ENCODE measurements at regions not wholly inside any gene's neighbourhood (a gene's known extent, or its start where the extent isn't known, plus 50 kb on each side); places are given as distances from the start of the nearest gene placed in this dataset.
"Not testable (repeated sequence)": the region's sequence is repeated elsewhere in the genome, so short reads cannot be mapped to it uniquely, and the experiment has no call there.

DNA sequence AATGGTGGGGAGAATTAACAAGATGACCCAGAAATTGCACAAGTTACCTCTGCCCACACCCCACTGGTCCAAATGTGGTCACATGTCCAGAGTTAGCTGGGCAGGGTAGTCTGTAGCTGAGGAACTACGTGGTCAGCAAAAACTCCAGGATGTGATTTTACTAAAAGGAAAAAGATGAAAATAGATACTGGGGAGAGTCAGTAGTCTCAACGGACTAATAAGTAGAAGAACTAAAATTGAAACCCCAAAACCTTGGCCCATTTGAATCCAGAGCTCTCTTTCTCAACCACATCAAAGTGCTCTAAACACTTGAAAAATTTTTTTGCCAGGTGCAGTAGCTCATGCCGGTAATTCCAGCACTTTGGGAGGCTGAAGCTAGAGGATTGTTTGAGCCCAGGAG is 146.3 kb downstream of the SKIDA1 start:
- intact Hi-C loops (cut with DNase I; ENCODE audit: low total_unique reads): no loop called here
- TF ChIP-seq POLR2AphosphoS5 (IDR thresholded peaks at IDR 0.05) (no peak), POLR2A (IDR thresholded peaks at IDR 0.05) (no peak), CTCF (IDR thresholded peaks at IDR 0.05 in 8 of 11, conservative IDR thresholded peaks at IDR 0.05 in 3 of 11) (no peak)
- DNase-seq: no peak

DNA sequence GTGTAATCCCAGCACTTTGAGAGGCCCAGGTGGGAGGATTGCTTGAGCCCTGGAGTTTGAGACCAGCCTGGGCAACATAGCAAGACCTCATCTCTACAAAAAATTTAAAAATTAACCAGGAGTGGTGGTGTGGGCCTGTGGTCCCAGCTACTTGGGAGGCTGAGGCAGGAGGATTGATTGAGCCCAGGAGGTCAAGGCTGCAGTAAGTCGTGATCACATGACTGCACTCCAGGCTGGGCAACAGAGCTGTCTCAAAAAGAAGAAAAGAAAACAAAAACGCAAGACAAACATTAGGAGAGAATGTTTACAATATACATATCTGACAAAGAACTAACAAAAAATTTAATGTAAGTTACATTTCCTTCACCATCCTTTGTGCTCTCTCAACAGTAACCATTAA is 150.2 kb downstream of the SKIDA1 start:
- H3K4me1 ChIP-seq: peaks cover 0 to 13% (median 9%) of the 10 kb centered on the region in 6 donors
- H3K36me3 ChIP-seq; H3K4me3 ChIP-seq; DNase-seq; H3K9me3 ChIP-seq; H3K27ac ChIP-seq; intact Hi-C loops (cut with DNase I; ENCODE audit: low total_unique reads); H3K27me3 ChIP-seq (replicated peaks in 1 of 7): not testable (repeated sequence)
- 87 to 98% (median 91%) methylated on average over 2 of the region's 2 CpGs for WGBS, 5 donors

More for the DNA sequence above, 146.3 kb downstream of the SKIDA1 start:
- Histone ChIP-seq H3K4me1 (no peaks in the 10 kb centered on the region), H3K4me3 (no peak overlapping the region), H3K9me3 (no peaks in the 10 kb centered on the region), H3K27ac (no peak overlapping the region), H3K36me3 (no peaks in the 10 kb centered on the region), H3K27me3 (replicated peaks in 1 of 7) (no peaks in the 10 kb centered on the region)
- WGBS, 5 donors: 39 to 58% (median 56%) methylated on average over 3 of the region's 3 CpGs

GRCh38 chr10:21373881-21374280 is 151.6 kb downstream of the SKIDA1 start:
- H3K27me3 ChIP-seq (replicated peaks in 1 of 7); DNase-seq; intact Hi-C loops (cut with DNase I; ENCODE audit: low total_unique reads); H3K9me3 ChIP-seq; H3K36me3 ChIP-seq; H3K27ac ChIP-seq; H3K4me3 ChIP-seq: not testable (repeated sequence)
- 62 to 94% (median 87%) methylated on average over 3 of the region's 3 CpGs for WGBS, 5 donors
- H3K4me1 ChIP-seq: peaks cover 0 to 20% (median 9%) of the 10 kb centered on the region in 6 donors

GRCh38 chr10:21372651-21373410 is 152.7 kb downstream of the SKIDA1 start:
- DNase-seq: no peak
- Histone ChIP-seq H3K4me1 (peaks cover 0 to 28% (median 14%) of the 10 kb centered on the region in 6 donors), H3K4me3 (peak overlapping the region in 2 of 8 donors; percentile 6 to 37), H3K36me3 (no peaks in the 10 kb centered on the region), H3K9me3 (no peaks in the 10 kb centered on the region), H3K27me3 (replicated peaks in 1 of 7) (no peaks in the 10 kb centered on the region), H3K27ac (peak overlapping the region in 5 of 8 donors; percentile 16 to 48 (median 27))
- intact Hi-C loops (cut with DNase I; ENCODE audit: low total_unique reads): no loop called here
- 35 to 49% (median 40%) methylated on average over 4 of the region's 4 CpGs for WGBS, 5 donors
- TF ChIP-seq POLR2A (IDR thresholded peaks at IDR 0.05) (no peak), POLR2AphosphoS5 (IDR thresholded peaks at IDR 0.05) (no peak), CTCF (IDR thresholded peaks at IDR 0.05 in 8 of 11, conservative IDR thresholded peaks at IDR 0.05 in 3 of 11) (no peak)

DNA sequence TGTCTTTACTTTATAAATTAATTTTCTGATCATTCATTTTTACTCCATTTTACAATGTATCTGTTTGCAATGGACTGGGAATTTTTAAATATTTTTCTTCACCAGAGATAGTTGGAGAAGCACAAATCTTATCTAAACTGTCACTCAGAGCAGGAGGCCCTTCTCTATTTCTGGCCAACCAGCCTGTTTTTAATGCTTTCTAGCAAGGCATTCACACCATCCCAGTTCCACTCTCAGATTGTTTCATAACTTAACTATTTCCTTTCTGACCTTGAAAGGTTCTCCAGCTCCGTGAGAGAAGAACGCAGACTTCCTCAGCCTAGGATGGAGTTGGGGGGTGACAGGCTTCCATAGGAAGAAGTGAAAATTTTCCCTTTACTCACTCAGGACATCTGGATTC is 155.8 kb downstream of the SKIDA1 start:
- intact Hi-C loops (cut with DNase I; ENCODE audit: low total_unique reads): no loop called here
- TF ChIP-seq POLR2AphosphoS5 (IDR thresholded peaks at IDR 0.05) (no peak), POLR2A (IDR thresholded peaks at IDR 0.05) (no peak), CTCF (IDR thresholded peaks at IDR 0.05 in 8 of 11, conservative IDR thresholded peaks at IDR 0.05 in 3 of 11) (no peak)
- Histone ChIP-seq H3K4me3 (no peak overlapping the region), H3K27ac (no peak overlapping the region), H3K36me3 (no peaks in the 10 kb centered on the region), H3K27me3 (replicated peaks in 1 of 7) (no peaks in the 10 kb centered on the region), H3K9me3 (no peaks in the 10 kb centered on the region), H3K4me1 (peaks cover 0 to 31% (median 16%) of the 10 kb centered on the region in 6 donors)
- 25 to 55% (median 35%) methylated on average over 2 of the region's 2 CpGs for WGBS, 5 donors
- DNase-seq: no peak
